Fibroblast of lung (primary cell): ENCODE measurements at regions not wholly inside any gene's neighbourhood (a gene's known extent, or its start where the extent isn't known, plus 50 kb on each side); places are given as distances from the start of the nearest gene placed in this dataset.

Experiments used
- DNase-seq, 2 donors: peaks; one replicate each; pipeline versions ENCODE4 v3.0.0 to v3.0.0-alpha.2; 2010; ENCODE audit warnings: low read depth in 2 of 2
- H2AFZ ChIP-seq: 2 replicates; pipeline ENCODE4 v1.5.1; 2012; ENCODE audit warnings: low read length, control low read depth, inconsistent platforms
- H3K27ac ChIP-seq: 2 replicates; pipeline ENCODE4 v1.5.1; 2011; ENCODE audit warnings: low read length, control low read depth; ENCODE audit not compliant: insufficient read depth
- H3K27me3 ChIP-seq: 2 replicates; pipeline ENCODE4 v1.5.1; 2011; ENCODE audit warnings: mild to moderate bottlenecking, low read length; ENCODE audit not compliant: control insufficient read depth, insufficient read depth
- H3K36me3 ChIP-seq: 2 replicates; pipeline ENCODE4 v1.5.1; 2011; ENCODE audit warnings: low read length; ENCODE audit not compliant: control insufficient read depth, insufficient read depth
- H3K4me1 ChIP-seq: 2 replicates; pipeline ENCODE4 v1.5.1; 2011; ENCODE audit warnings: low read length; ENCODE audit not compliant: control insufficient read depth, insufficient read depth; ENCODE audit errors: extremely low read depth
- H3K4me2 ChIP-seq: 2 replicates; pipeline ENCODE4 v1.5.1; 2011; ENCODE audit warnings: low read length, control low read depth; ENCODE audit not compliant: insufficient read depth; ENCODE audit errors: extremely low read depth
- H3K4me3 ChIP-seq, 4 experiments: fragments of 200-600 bp in 1 of 4; sonication (generic) in 1 of 4; replicated peaks in 1 of 4; 2 replicates each; pipeline ENCODE4 v1.5.1; 2011 to 2016; ENCODE audit warnings: low read length in 4 of 4, low read depth in 3 of 4, mild to moderate bottlenecking in 3 of 4, control low read depth in 2 of 4, inconsistent platforms in 1 of 4, mixed read lengths in 1 of 4; ENCODE audit not compliant: insufficient read depth in 1 of 4; ENCODE audit errors: control extremely low read depth in 1 of 4
- H3K79me2 ChIP-seq: 2 replicates; pipeline ENCODE4 v1.5.1; 2012; ENCODE audit warnings: mild to moderate bottlenecking, low read length, inconsistent platforms; ENCODE audit not compliant: control insufficient read depth, insufficient read depth
- H3K9ac ChIP-seq: 2 replicates; pipeline ENCODE4 v1.5.1; 2011; ENCODE audit warnings: mild to moderate bottlenecking, low read length, control low read depth; ENCODE audit not compliant: insufficient read depth
- H3K9me3 ChIP-seq: 2 replicates; pipeline ENCODE4 v1.5.1; 2012; ENCODE audit warnings: low read depth, low read length; ENCODE audit not compliant: control insufficient read depth, insufficient read depth
- H4K20me1 ChIP-seq: 2 replicates; pipeline ENCODE4 v1.5.1; 2011; ENCODE audit warnings: low read length; ENCODE audit not compliant: control insufficient read depth, insufficient read depth; ENCODE audit errors: extremely low read depth
- CTCF ChIP-seq, 2 donors: IDR thresholded peaks in 1 of 2; conservative IDR thresholded peaks in 1 of 2; 1 replicate in 1 of 2; 2 replicates in 1 of 2; pipeline ENCODE4 v1.5.1; 2011 to 2012; ENCODE audit warnings: low read length in 2 of 2, control low read depth in 1 of 2, inconsistent platforms in 1 of 2, low read depth in 1 of 2, mild to moderate bottlenecking in 1 of 2
- EZH2 ChIP-seq: IDR thresholded peaks from 2 replicates; pipeline ENCODE4 v1.5.1; 2012; ENCODE audit warnings: low read length, control low read depth, mild to moderate bottlenecking; ENCODE audit errors: missing control alignments

GRCh38 chr5:104375345-104375744 lies 812.8 kb upstream of the NUDT12 start:
- no peaks in the 10 kb centered on the region for H3K4me1 ChIP-seq
- no peaks in the 10 kb centered on the region for H3K79me2 ChIP-seq
- H3K4me2 ChIP-seq, result no peak overlapping the region
- no peaks in the 10 kb centered on the region for H3K27me3 ChIP-seq
- H3K27ac ChIP-seq, result no peak overlapping the region
- no peaks in the 10 kb centered on the region for H3K36me3 ChIP-seq
- no peaks in the 10 kb centered on the region for H4K20me1 ChIP-seq
- H3K4me3 ChIP-seq, result no peak overlapping the region
- H2AFZ ChIP-seq, result no peak overlapping the region
- no peaks in the 10 kb centered on the region for H3K9me3 ChIP-seq
- H3K9ac ChIP-seq, result no peak overlapping the region
- no peak for TF ChIP-seq CTCF (conservative IDR thresholded peaks at IDR 0.05 in 1 of 2, IDR thresholded peaks at IDR 0.05 in 1 of 2; ENCODE audit: low read depth in 1 of 2, low read length in 2 of 2)
- TF ChIP-seq EZH2, result no peak
- DNase-seq, result no peak

DNA sequence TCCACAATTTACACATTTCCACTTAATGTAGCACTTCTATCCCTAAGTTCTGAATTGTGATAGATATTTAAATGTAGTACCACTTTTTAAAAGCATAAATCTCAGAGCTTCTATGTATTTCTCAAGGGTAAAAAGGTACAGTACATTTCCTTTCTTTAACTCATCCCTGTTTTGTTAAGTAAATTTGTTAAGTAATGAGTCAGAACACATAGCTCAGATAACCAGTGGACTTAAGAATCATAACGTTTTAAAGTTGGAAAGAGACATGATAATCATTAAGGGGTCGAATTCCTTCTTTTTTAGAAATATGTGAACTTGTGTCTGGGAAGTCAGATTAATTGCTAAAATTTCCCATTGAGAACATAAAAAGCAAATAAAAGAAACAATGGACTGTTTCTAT lies 810.2 kb upstream of the NUDT12 start:
- no peak for TF ChIP-seq CTCF (conservative IDR thresholded peaks at IDR 0.05 in 1 of 2, IDR thresholded peaks at IDR 0.05 in 1 of 2; ENCODE audit: low read depth in 1 of 2, low read length in 2 of 2)
- no peak for TF ChIP-seq EZH2
- H3K27ac ChIP-seq, result no peak overlapping the region
- no peak overlapping the region for H3K4me2 ChIP-seq
- no peak overlapping the region for H2AFZ ChIP-seq
- no peaks in the 10 kb centered on the region for H3K4me1 ChIP-seq
- no peak overlapping the region for H3K4me3 ChIP-seq
- no peaks in the 10 kb centered on the region for H3K27me3 ChIP-seq
- no peaks in the 10 kb centered on the region for H3K9me3 ChIP-seq
- no peaks in the 10 kb centered on the region for H3K36me3 ChIP-seq
- no peaks in the 10 kb centered on the region for H4K20me1 ChIP-seq
- DNase-seq, result peak in 1 of 2 donors; percentile 58
- no peaks in the 10 kb centered on the region for H3K79me2 ChIP-seq
- no peak overlapping the region for H3K9ac ChIP-seq

GRCh38 chr5:104372376-104372775 lies 809.8 kb upstream of the NUDT12 start:
- H3K27ac ChIP-seq, result no peak overlapping the region
- no peak overlapping the region for H3K9ac ChIP-seq
- no peaks in the 10 kb centered on the region for H3K4me1 ChIP-seq
- H3K27me3 ChIP-seq, result no peaks in the 10 kb centered on the region
- H3K36me3 ChIP-seq, result no peaks in the 10 kb centered on the region
- no peak overlapping the region for H3K4me2 ChIP-seq
- no peak overlapping the region for H3K4me3 ChIP-seq
- DNase-seq, result peak in 1 of 2 donors; percentile 12
- no peaks in the 10 kb centered on the region for H3K79me2 ChIP-seq
- no peaks in the 10 kb centered on the region for H3K9me3 ChIP-seq
- TF ChIP-seq EZH2 (no peak), CTCF (conservative IDR thresholded peaks at IDR 0.05 in 1 of 2, IDR thresholded peaks at IDR 0.05 in 1 of 2; ENCODE audit: low read depth in 1 of 2, low read length in 2 of 2) (no peak)
- H2AFZ ChIP-seq, result no peak overlapping the region
- H4K20me1 ChIP-seq, result no peaks in the 10 kb centered on the region
